GM23338 (cell line): ENCODE measurements at regions not wholly inside any gene's neighbourhood (a gene's known extent, or its start where the extent isn't known, plus 50 kb on each side); places are given as distances from the start of the nearest gene placed in this dataset.

Experiments used
- ATAC-seq: fragments of 200-7000 bp; cut with Tn5 transposase; 3 replicates; pipeline ENCODE4 v1.9.1; 2020
- DNase-seq: peaks from one replicate; pipeline ENCODE4 v3.0.0-alpha.2; 2015; ENCODE audit warnings: low spot score
- H2AFZ ChIP-seq: fragments of 200-600 bp; sonication (generic); 2 replicates; pipeline ENCODE4 v1.8.0; 2016; ENCODE audit warnings: antibody characterized with exemption, mild to moderate bottlenecking, moderate library complexity
- H3F3A ChIP-seq: fragments of 200-600 bp; sonication (generic); replicated peaks from 2 replicates; pipeline ENCODE4 v1.8.0; 2017; ENCODE audit warnings: antibody characterized with exemption, mixed run types, low read depth
- H3K27ac ChIP-seq: fragments of 200-600 bp; sonication (generic); 2 replicates; pipeline ENCODE4 v1.6.1; 2016; ENCODE audit warnings: low read depth
- H3K27me3 ChIP-seq: fragments of 200-600 bp; sonication (generic); 2 replicates; pipeline ENCODE4 v1.8.0; 2016; ENCODE audit warnings: mild to moderate bottlenecking, mixed run types, moderate library complexity; ENCODE audit not compliant: insufficient read depth
- H3K36me3 ChIP-seq: fragments of 200-600 bp; sonication (generic); 2 replicates; pipeline ENCODE4 v1.8.0; 2016; ENCODE audit warnings: mild to moderate bottlenecking; ENCODE audit not compliant: insufficient read depth
- H3K4me1 ChIP-seq: fragments of 200-600 bp; sonication (generic); 2 replicates; pipeline ENCODE4 v1.8.0; 2016; ENCODE audit warnings: mild to moderate bottlenecking, moderate library complexity; ENCODE audit not compliant: insufficient read depth
- H3K4me2 ChIP-seq: fragments of 200-600 bp; sonication (generic); 2 replicates; pipeline ENCODE4 v1.7.1; 2017; ENCODE audit warnings: mixed run types
- H3K4me3 ChIP-seq: fragments of 200-600 bp; sonication (generic); 2 replicates; pipeline ENCODE4 v1.6.1; 2016; ENCODE audit warnings: mixed run types
- H3K79me2 ChIP-seq: fragments of 200-600 bp; sonication (generic); replicated peaks from 2 replicates; pipeline ENCODE4 v1.8.0; 2017; ENCODE audit warnings: mild to moderate bottlenecking; ENCODE audit not compliant: insufficient read depth
- H3K9me2 ChIP-seq: fragments of 200-600 bp; sonication (generic); 2 replicates; pipeline ENCODE4 v1.8.0; 2017; ENCODE audit not compliant: insufficient read depth
- H4K20me1 ChIP-seq: fragments of 200-600 bp; sonication (generic); replicated peaks from 2 replicates; pipeline ENCODE4 v1.8.0; 2017; ENCODE audit warnings: mild to moderate bottlenecking; ENCODE audit not compliant: insufficient read depth
- H3K27ac Mint-ChIP-seq: 2 replicates; pipeline ENCODE4 v1.8.0; 2020; ENCODE audit warnings: inconsistent platforms, mild to moderate bottlenecking, moderate library complexity, mixed read lengths
- H3K27me3 Mint-ChIP-seq: 3 replicates; pipeline ENCODE4 v1.8.0; 2022; ENCODE audit warnings: low read depth, mild to moderate bottlenecking, moderate library complexity, mixed read lengths, inconsistent platforms; ENCODE audit not compliant: insufficient read depth, poor library complexity
- H3K36me3 Mint-ChIP-seq: 3 replicates; pipeline ENCODE4 v1.8.0; 2021; ENCODE audit warnings: low read depth, mild to moderate bottlenecking, inconsistent platforms, moderate library complexity, mixed read lengths
- H3K4me1 Mint-ChIP-seq: 3 replicates; pipeline ENCODE4 v1.8.0; 2020; ENCODE audit warnings: mild to moderate bottlenecking, inconsistent platforms, mixed read lengths
- H3K4me3 Mint-ChIP-seq: 3 replicates; pipeline ENCODE4 v1.8.0; 2021; ENCODE audit warnings: moderate library complexity, mild to moderate bottlenecking, inconsistent platforms, mixed read lengths
- H3K9me3 Mint-ChIP-seq: 3 replicates; pipeline ENCODE4 v1.8.0; 2020; ENCODE audit warnings: moderate library complexity, mild to moderate bottlenecking, inconsistent platforms, mixed read lengths
- CREB1 ChIP-seq: fragments of 250-450 bp; sonication (Bioruptor Pico); IDR thresholded peaks from 2 replicates; pipeline ENCODE4 v1.5.0; 2020; ENCODE audit warnings: low read depth, mild to moderate bottlenecking, moderate library complexity
- CTCF ChIP-seq, 2 experiments: fragments of 200-600 bp in 1 of 2; sonication (generic) in 1 of 2; conservative IDR thresholded peaks; 2 replicates each; pipeline versions ENCODE4 v1.5.1 to v1.6.1; 2016 to 2017; ENCODE audit warnings: antibody characterized with exemption in 2 of 2, low read depth in 2 of 2, mild to moderate bottlenecking in 2 of 2, moderate library complexity in 1 of 2
- EZH2 ChIP-seq: fragments of 200-600 bp; sonication (generic); IDR thresholded peaks from one replicate; pipeline ENCODE4 v1.8.0; 2017; ENCODE audit warnings: antibody characterized with exemption, mild to moderate bottlenecking, low read depth; ENCODE audit not compliant: unreplicated experiment
- EZH2phosphoT487 ChIP-seq: fragments of 200-600 bp; sonication (generic); IDR thresholded peaks from one replicate; pipeline ENCODE4 v1.8.1; 2018; ENCODE audit warnings: antibody characterized with exemption; ENCODE audit not compliant: unreplicated experiment
- JUNB ChIP-seq: IDR thresholded peaks from one replicate; pipeline ENCODE4 v1.6.1; 2016; ENCODE audit warnings: antibody characterized with exemption; ENCODE audit not compliant: unreplicated experiment
- NANOG ChIP-seq: IDR thresholded peaks from 2 replicates; pipeline ENCODE4 v1.6.1; 2016; ENCODE audit warnings: antibody characterized with exemption, borderline replicate concordance
- POLR2AphosphoS5 ChIP-seq: IDR thresholded peaks from 2 replicates; pipeline ENCODE4 v1.6.1; 2016; ENCODE audit warnings: antibody characterized with exemption, low read depth
- REST ChIP-seq: IDR thresholded peaks from one replicate; pipeline ENCODE4 v1.6.1; 2018; ENCODE audit warnings: antibody characterized with exemption; ENCODE audit not compliant: unreplicated experiment
- ZNF114 ChIP-seq: fragments of 250-450 bp; sonication (Bioruptor Pico); IDR thresholded peaks from 2 replicates; pipeline ENCODE4 v1.5.0; 2020; ENCODE audit warnings: mild to moderate bottlenecking, moderate library complexity
- ZNF331 ChIP-seq: fragments of 250-450 bp; sonication (Bioruptor Pico); IDR thresholded peaks from 2 replicates; pipeline ENCODE4 v1.5.0; 2020; ENCODE audit warnings: low read depth, mild to moderate bottlenecking, moderate library complexity
- ZNF462 ChIP-seq: fragments of 250-450 bp; sonication (Bioruptor Pico); IDR thresholded peaks from 2 replicates; pipeline ENCODE4 v1.5.0; 2020; ENCODE audit warnings: mild to moderate bottlenecking, moderate library complexity

- TF ChIP-seq REST: no peak
- no peak for TF ChIP-seq JUNB
These were observed 61.1 kb upstream of the SERBP1 start (continued) for GRCh38 chr1:67491280-67491679.

- no peaks in the 10 kb centered on the region for H3K36me3 Mint-ChIP-seq
- no peak for ATAC-seq
- no peak overlapping the region for H2AFZ ChIP-seq
- no peaks in the 10 kb centered on the region for H3K79me2 ChIP-seq
- no peaks in the 10 kb centered on the region for H4K20me1 ChIP-seq
- no peak overlapping the region for H3K27ac Mint-ChIP-seq
- no peak overlapping the region for H3K27ac ChIP-seq
- H3K9me3 Mint-ChIP-seq: no peaks in the 10 kb centered on the region
- no peaks in the 10 kb centered on the region for H3K9me2 ChIP-seq
- H3K4me3 ChIP-seq: no peak overlapping the region
- no peaks in the 10 kb centered on the region for H3K4me1 ChIP-seq
- no peak for TF ChIP-seq CREB1 (CRISPR knock-in tag)
- no peak for TF ChIP-seq REST
- TF ChIP-seq EZH2phosphoT487: no peak
- TF ChIP-seq CTCF (conservative IDR thresholded peaks at IDR 0.05; ENCODE audit: low read depth in 2 of 2): no peak
- no peak for TF ChIP-seq ZNF462 (CRISPR knock-in tag)
- no peak for TF ChIP-seq ZNF331 (CRISPR knock-in tag)
- TF ChIP-seq NANOG: no peak
- TF ChIP-seq EZH2: no peak
- TF ChIP-seq ZNF114 (CRISPR knock-in tag): no peak
- no peak for TF ChIP-seq POLR2AphosphoS5
- no peaks in the 10 kb centered on the region for H3F3A ChIP-seq
- H3K27me3 Mint-ChIP-seq: peaks cover 2% of the 10 kb centered on the region
- H3K4me1 Mint-ChIP-seq: no peaks in the 10 kb centered on the region
- H3K4me3 Mint-ChIP-seq: no peak overlapping the region
- no peaks in the 10 kb centered on the region for H3K36me3 ChIP-seq
- no peak overlapping the region for H3K4me2 ChIP-seq
- no peaks in the 10 kb centered on the region for H3K27me3 ChIP-seq
- no peak for DNase-seq
These were observed 62.9 kb upstream of the SERBP1 start for GRCh38 chr1:67493148-67493547.
